Esophagus muscularis mucosa (tissue), 4 donors: ENCODE measurements at regions not wholly inside any gene's neighbourhood (a gene's known extent, or its start where the extent isn't known, plus 50 kb on each side); places are given as distances from the start of the nearest gene placed in this dataset.
"Not testable (repeated sequence)": the region's sequence is repeated elsewhere in the genome, so short reads cannot be mapped to it uniquely, and the experiment has no call there.

Experiments
- DNase-seq: peaks from one replicate; pipeline ENCODE4 v3.0.0-alpha.2; 2017; ENCODE audit errors: extremely low spot score
- H3K27ac ChIP-seq, 4 donors: fragments of 200-600 bp; sonication (generic); replicated peaks in 1 of 4; 1 replicate in 3 of 4; 2 replicates in 1 of 4; pipeline ENCODE4 v1.5.1; 2016 to 2019; ENCODE audit warnings: mild to moderate bottlenecking in 1 of 4
- H3K27me3 ChIP-seq, 4 donors: fragments of 200-600 bp; sonication (generic); one replicate each; pipeline versions ENCODE4 v1.5.1 to v1.6.0; 2016 to 2019
- H3K36me3 ChIP-seq, 4 donors: fragments of 200-600 bp; sonication (generic); one replicate each; pipeline ENCODE4 v1.5.1; 2016 to 2019
- H3K4me1 ChIP-seq, 4 donors: fragments of 200-600 bp; sonication (generic); one replicate each; pipeline ENCODE4 v1.5.1; 2016 to 2019
- H3K4me3 ChIP-seq, 4 donors: fragments of 200-600 bp; sonication (generic); 1 replicate in 2 of 4; 2 replicates in 2 of 4; pipeline ENCODE4 v1.5.1; 2016 to 2019; ENCODE audit warnings: mild to moderate bottlenecking in 4 of 4, moderate library complexity in 1 of 4
- H3K9me3 ChIP-seq, 4 donors: fragments of 200-600 bp; sonication (generic); 1 replicate in 3 of 4; 2 replicates in 1 of 4; pipeline ENCODE4 v1.5.1; 2016 to 2019
- EP300 ChIP-seq: sonication (generic); formaldehyde crosslinking; IDR thresholded peaks from one replicate; pipeline ENCODE4 v1.6.1; 2017; ENCODE audit warnings: antibody characterized with exemption
- POLR2A ChIP-seq: fragments of 450-650 bp; IDR thresholded peaks from one replicate; pipeline ENCODE4 v1.6.1; 2017; ENCODE audit warnings: antibody characterized with exemption, moderate library complexity, mild to moderate bottlenecking, low read depth
- POLR2AphosphoS5 ChIP-seq, 2 donors: sonication (generic); formaldehyde crosslinking; IDR thresholded peaks; one replicate each; pipeline ENCODE4 v1.6.1; 2017; ENCODE audit warnings: antibody characterized with exemption in 2 of 2
- WGBS: methylation state at CpG from one replicate; pipeline ENCODE4 v1.1.5; 2018; 5-methylcytosine and 5-hydroxymethylcytosine counted together
- intact Hi-C: fragments of 100-400 bp; cut with DNase I; formaldehyde crosslinking; loops from one replicate; pipeline ENCODE4 v1.15.1; 2023
- TF ChIP-seq, protein P1 (sequence below), 3 experiments: fragments of 200-600 bp in 2 of 3; fragments of 450-650 bp in 1 of 3; sonication (generic) in 2 of 3; IDR thresholded peaks; one replicate each; pipeline ENCODE4 v1.5.1; 2017 to 2019; ENCODE audit warnings: antibody characterized with exemption in 3 of 3, mild to moderate bottlenecking in 2 of 3, moderate library complexity in 1 of 3

DNA sequence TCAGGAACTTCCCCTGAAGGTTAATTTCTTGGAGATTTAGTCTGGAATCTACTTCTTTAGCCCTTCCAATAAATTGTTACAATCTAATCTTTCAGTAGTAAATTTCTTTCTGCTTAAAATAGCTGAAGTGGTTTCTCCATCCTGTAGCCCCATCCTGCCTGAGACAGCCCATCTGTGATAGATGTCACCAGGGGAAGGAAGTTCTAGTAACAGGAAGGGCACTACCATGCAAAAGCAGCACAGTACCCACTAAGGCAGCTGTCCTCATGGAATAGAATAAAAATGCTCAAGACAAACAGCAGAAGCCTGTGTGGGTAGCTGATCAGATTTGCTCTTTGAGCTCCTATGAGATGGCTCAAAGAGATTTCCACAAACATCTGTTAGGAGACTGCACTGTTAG lies 1036.5 kb downstream of the SLITRK5 start:
- Histone ChIP-seq H3K4me1 (no peaks in the 10 kb centered on the region), H3K36me3 (no peaks in the 10 kb centered on the region), H3K27ac (no peak overlapping the region), H3K4me3 (no peak overlapping the region), H3K9me3 (no peaks in the 10 kb centered on the region), H3K27me3 (no peaks in the 10 kb centered on the region)
- intact Hi-C loops: no loop called here
- TF ChIP-seq POLR2A: no peak
- no peak for TF ChIP-seq POLR2AphosphoS5 (IDR thresholded peaks at IDR 0.05)
- TF ChIP-seq, protein P1, sequence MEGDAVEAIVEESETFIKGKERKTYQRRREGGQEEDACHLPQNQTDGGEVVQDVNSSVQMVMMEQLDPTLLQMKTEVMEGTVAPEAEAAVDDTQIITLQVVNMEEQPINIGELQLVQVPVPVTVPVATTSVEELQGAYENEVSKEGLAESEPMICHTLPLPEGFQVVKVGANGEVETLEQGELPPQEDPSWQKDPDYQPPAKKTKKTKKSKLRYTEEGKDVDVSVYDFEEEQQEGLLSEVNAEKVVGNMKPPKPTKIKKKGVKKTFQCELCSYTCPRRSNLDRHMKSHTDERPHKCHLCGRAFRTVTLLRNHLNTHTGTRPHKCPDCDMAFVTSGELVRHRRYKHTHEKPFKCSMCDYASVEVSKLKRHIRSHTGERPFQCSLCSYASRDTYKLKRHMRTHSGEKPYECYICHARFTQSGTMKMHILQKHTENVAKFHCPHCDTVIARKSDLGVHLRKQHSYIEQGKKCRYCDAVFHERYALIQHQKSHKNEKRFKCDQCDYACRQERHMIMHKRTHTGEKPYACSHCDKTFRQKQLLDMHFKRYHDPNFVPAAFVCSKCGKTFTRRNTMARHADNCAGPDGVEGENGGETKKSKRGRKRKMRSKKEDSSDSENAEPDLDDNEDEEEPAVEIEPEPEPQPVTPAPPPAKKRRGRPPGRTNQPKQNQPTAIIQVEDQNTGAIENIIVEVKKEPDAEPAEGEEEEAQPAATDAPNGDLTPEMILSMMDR (IDR thresholded peaks at IDR 0.05): no peak
- no peak for TF ChIP-seq EP300
- DNase-seq: no peak

DNA sequence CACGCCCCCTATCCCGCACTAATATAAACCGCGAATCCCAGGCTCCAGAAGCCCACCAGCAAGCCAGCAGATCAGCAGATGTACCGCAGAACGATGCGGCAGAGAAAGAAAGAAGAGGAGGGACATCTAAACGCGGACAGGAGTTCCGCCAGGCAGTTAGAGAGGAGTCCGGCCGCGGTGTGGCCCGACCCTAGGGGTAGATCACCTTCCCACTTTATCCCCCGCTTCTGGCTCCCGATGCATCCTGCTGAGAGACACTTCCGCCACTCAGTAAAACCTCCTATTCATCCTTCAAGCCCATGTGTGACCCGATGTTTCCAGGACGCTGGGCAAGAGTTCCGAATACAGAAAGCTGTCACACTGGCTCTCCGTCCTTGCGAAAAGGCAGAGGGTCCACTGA lies 1046.8 kb downstream of the SLITRK5 start:
- 93% methylated on average over 22 of the region's 22 CpGs for WGBS
- Histone ChIP-seq H3K27me3 (no peaks in the 10 kb centered on the region), H3K9me3 (no peaks in the 10 kb centered on the region), H3K27ac (no peak overlapping the region), H3K4me3 (no peak overlapping the region), H3K4me1 (no peaks in the 10 kb centered on the region), H3K36me3 (no peaks in the 10 kb centered on the region)
- intact Hi-C loops: no loop called here
- no peak for DNase-seq
- TF ChIP-seq POLR2A: no peak
- no peak for TF ChIP-seq EP300

DNA sequence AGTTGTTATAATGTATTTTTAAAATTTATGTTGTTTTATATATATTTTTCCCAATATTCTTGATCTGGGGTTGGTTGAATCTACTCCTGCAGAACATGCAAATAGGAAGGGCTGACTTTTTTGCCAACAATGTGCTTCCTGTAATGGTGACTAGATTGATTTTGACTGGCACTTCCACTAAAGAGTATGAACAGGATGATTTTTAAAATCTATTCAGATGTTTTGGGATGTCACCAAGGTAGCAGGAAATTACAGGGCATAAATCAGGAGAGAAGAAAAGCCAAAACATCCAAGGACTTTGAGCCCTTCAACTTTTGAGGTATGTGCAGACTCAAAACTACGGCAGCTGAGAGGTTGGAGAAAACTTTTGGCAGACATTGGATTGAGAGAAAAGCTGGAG lies 1047.6 kb downstream of the SLITRK5 start:
- TF ChIP-seq POLR2A: no peak
- no peak for TF ChIP-seq EP300
- TF ChIP-seq, protein P1 (IDR thresholded peaks at IDR 0.05): no peak
- no peak for TF ChIP-seq POLR2AphosphoS5 (IDR thresholded peaks at IDR 0.05)
- Histone ChIP-seq H3K27me3 (no peaks in the 10 kb centered on the region), H3K9me3 (no peaks in the 10 kb centered on the region), H3K27ac (no peak overlapping the region), H3K36me3 (no peaks in the 10 kb centered on the region), H3K4me3 (no peak overlapping the region), H3K4me1 (no peaks in the 10 kb centered on the region)
- DNase-seq: no peak
- intact Hi-C loops: no loop called here
- WGBS: 89% methylated on average over 1 of the region's 1 CpG

DNA sequence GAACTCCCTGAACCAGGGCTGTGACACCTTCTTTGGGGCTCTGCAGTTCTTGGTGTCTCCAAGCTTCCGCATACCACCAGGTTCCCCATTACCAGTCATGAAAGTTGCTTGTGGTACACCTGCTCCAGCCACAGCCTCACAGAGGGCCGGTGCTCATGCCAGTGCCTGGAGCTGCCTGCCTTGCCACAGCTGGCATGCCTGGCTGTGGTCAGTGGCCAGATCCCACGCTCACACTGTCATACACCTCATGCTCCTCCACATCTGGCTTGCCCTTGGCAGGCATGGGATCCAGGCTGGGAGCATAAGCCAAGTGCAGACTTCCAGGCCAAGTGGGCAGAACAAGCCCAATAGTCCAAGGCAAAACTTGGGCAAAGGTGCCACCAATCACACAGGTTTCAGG lies 1054.9 kb downstream of the SLITRK5 start:
- H3K4me1 ChIP-seq: no peaks in the 10 kb centered on the region
- no peak overlapping the region for H3K4me3 ChIP-seq
- no peaks in the 10 kb centered on the region for H3K36me3 ChIP-seq
- TF ChIP-seq, protein P1 (IDR thresholded peaks at IDR 0.05): no peak
- no peaks in the 10 kb centered on the region for H3K27me3 ChIP-seq
- H3K9me3 ChIP-seq: peaks cover 0 to 7% (median 0%) of the 10 kb centered on the region in 4 donors
- 100% methylated on average over 1 of the region's 3 CpGs for WGBS
- H3K27ac ChIP-seq: no peak overlapping the region
- intact Hi-C loops: no loop called here
- DNase-seq: no peak

DNA sequence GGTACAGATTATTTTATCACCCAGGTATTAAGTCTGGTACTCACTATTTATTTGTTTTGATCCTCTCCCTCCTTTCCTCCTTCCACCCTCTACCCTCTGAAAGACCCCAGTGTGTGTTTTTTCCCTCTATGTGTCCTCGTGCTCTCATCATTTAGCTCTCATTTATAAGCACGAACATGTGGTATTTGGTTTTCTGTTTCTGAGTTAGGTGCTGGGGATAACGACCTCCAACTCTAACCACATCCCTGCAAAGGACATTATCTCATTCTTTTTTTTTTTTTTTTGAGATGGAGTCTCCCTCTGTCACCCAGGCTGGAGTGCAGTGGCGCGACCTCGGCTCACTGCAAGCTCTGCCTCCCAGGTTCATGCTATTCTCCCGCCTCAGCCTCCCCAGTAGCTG lies 1056.1 kb downstream of the SLITRK5 start:
- H3K27ac ChIP-seq, intact Hi-C loops, DNase-seq, H3K4me1 ChIP-seq, H3K4me3 ChIP-seq, H3K27me3 ChIP-seq, H3K9me3 ChIP-seq, H3K36me3 ChIP-seq: not testable (repeated sequence)
- WGBS: 83% methylated on average over 7 of the region's 7 CpGs

DNA sequence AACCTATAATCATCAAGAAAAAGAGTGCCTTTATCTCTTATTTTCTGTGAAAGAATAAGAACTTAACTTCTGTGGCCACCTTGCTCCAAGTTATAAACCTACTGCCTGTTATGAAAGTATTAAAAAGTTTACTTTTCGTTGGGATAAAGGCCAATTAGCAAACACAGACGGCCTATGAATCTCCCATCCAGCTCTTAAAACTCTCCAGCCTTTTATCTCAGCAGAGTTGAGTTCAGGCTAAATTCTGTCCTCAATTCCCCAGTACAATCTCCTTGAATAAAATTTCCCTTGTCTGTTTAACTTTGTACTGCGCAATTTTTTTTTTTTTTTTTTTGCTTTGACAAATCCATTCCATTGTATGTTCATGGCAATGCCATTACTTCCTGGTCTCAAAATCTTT lies 1058.4 kb downstream of the SLITRK5 start:
- Histone ChIP-seq H3K4me1 (no peaks in the 10 kb centered on the region), H3K4me3 (no peak overlapping the region), H3K27ac (no peak overlapping the region), H3K36me3 (no peaks in the 10 kb centered on the region), H3K9me3 (peaks cover 0 to 7% (median 0%) of the 10 kb centered on the region in 4 donors), H3K27me3 (no peaks in the 10 kb centered on the region)
- no peak for DNase-seq
- TF ChIP-seq POLR2AphosphoS5 (IDR thresholded peaks at IDR 0.05): no peak
- intact Hi-C loops: no loop called here
- WGBS: 75% methylated on average over 3 of the region's 3 CpGs
